NCI-H128 (cell line): ENCODE measurements at regions not wholly inside any gene's neighbourhood (a gene's known extent, or its start where the extent isn't known, plus 50 kb on each side); places are given as distances from the start of the nearest gene placed in this dataset.
"Not testable (repeated sequence)": the region's sequence is repeated elsewhere in the genome, so short reads cannot be mapped to it uniquely, and the experiment has no call there.

Experiments
- DNase-seq: peaks from one replicate; lab custom pipeline; 2025; ENCODE audit not compliant: unreplicated experiment; lab: John Stamatoyannopoulos, UW

DNA sequence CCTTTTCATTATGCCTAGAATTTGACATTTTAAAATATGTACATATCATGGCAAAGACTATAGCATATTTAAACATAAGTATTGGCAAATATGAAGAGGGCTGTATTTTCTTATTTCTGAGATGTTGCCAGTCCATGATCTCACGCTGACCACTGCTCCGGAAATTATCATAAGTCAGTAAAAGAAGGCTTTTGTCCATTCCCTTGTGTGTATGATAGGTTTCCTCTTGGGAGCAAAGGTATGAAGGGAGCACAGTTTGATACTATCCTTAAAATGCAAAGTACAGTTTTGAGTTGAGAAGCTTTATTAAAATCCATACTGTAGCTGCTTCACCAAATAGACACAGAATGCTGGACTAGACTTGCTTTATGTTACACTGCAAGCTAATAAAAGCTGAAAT, 52.6 kb upstream of the AGA start:
- DNase-seq, result no peak

DNA sequence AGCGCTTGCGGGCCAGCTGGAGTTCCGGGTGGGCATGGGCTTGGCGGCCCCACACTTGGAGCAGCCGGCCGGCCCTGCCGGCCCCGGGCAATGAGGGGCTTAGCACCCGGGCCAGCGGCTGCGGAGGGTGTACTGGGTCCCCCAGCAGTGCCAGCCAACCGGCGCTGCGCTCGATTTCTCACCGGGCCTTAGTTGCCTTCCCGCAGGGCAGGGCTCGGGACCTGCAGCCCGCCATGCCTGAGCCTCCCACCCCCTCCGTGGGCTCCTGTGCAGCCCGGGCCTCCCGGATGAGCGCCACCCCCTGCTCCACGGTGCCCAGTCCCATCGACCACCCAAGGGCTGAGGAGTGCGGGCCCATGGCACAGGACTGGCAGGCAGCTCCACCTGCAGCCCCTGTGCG, 53.4 kb upstream of the AGA start:
- not testable (repeated sequence) for DNase-seq

- no peak for DNase-seq
These were observed 57.3 kb upstream of the AGA start for GRCh38 chr4:177499537-177499936.

DNA sequence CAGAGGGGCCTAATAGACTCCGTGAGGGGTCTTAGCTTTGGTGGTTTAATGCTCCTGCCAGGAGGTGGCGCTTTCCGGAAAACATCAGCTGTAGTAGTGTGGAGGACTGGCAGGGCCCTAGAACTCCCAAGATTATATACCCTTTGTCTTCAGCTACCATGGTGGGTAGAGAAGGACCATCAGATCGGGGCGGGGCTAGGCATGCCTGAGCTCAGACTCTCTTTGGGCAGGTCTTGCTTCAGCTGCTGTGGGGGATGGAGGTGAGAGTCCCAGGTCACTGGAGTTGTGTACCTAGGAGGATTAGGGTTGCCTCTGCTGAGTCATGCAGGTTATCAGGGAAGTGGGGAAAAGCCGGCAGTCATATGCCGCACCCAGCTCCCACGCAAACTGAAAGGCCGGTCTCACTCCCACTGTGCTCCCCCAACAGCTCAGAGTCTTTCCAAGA, 63.0 kb upstream of the AGA start:
- no peak for DNase-seq

DNA sequence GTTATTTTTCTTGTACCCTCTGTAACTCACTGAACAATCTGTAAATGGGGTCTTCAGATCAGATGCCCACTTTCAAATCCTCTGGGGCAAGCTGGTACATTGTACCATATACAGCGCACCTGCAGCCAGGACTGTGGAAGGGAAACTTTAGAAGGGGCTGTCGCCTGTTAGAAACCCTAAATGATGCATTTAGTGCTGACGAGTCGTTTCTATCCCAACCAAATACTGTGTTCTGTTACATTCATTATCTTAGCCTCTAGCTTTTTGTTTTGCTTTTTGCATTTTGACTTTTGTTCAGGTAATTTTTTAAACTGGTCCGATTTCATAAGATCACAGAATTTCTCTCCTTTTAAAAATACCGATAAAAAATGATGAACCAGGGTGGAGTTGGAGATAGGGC, 66.4 kb upstream of the AGA start:
- DNase-seq, result no peak

GRCh38 chr4:177509226-177509745, 67.0 kb upstream of the AGA start:
- DNase-seq, result no peak

- no peak for DNase-seq
These were observed 69.4 kb upstream of the AGA start for GRCh38 chr4:177511611-177512010.

DNA sequence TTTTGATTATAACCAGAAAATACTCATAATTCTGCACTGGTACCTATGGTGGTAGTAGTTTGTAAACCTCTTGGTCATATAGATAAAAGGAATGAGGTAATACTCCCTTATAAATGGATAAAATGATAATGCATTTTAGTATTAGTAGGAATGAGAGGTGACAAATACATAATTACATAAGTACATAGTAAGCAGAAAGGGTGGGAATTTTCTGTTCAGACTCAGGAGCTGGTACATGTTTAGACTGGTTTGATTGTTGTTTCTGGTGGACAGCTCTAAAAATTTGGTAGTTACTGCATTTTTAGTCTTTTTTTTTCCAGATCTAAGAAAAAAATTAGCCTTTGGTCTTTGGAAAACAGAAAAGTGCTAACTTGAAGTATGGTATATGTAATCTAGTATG, 70.4 kb upstream of the AGA start:
- DNase-seq, result no peak

GRCh38 chr4:177517862-177518261, 75.6 kb upstream of the AGA start:
- DNase-seq, result no peak

DNA sequence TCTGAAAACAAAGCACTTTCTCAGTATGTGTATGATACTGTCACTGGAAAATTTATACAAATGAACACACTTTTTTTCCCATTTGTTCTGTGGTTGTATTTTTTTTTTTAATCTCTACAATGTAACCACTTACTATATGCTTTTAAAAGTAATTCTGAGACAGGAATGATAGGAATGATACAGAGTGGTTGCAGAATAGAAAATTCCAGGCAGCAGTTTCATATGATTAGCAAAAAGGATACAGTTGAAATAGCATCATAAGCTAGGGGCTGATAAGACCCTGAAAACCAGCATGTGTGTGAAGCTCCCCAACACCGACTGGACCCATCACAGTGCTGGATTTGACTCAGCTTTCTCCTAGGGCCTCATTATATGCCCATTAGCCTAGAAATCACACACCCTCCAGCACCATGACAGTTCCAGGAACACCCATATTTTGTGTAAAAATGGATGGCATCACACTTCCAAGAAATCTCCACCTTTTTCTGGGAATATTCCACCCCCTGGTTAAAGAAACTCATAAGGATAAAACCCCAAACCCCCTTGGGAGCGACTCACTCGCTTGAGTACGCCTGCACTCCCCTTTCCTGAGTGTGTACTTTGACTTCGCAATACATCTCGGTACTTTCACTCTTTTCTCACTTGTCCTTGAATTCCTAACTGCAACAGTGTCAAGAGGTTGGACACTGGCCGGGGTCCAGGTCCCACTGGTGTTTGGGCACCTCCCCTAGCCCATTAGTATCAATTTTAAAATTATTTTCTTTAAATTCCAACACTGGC, 77.4 kb upstream of the AGA start:
- no peak for DNase-seq

DNA sequence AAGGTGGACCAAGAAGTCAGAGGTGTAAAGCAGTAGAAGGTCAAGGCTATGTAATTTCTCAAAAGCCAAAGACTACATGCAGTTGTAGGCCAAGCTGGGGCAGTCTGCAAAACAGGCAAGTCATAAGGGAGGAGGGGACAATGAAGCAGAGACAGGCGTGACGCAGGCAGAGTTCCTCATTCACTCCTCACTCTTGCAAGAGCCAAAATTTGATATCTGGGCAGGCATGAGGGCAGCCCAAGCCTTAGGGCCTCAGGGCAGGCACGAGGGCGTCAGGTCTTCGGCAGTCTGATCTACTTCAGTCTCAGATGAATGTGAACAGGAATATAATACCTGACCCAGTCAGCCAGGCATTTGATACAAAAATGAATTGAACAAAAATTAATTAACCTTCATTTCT, 86.4 kb upstream of the AGA start:
- no peak for DNase-seq

DNA sequence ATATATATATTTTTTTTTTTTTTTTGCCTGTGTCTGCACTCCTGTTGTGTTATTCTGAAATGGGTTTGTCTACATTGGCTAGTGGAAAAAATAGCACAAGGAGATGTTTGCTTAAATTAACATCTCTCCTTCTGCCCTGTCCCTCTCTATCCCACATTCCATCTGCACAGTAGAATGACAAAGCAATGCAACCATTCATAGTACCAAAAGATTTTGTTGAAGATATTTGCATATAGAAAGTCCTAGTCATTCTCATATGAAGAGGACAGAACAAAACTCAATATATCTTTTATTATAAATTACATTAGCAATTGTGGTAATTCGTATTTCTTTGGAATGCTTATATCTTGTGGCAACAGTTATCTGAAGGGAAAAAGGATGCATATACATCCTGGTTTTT, 88.3 kb upstream of the AGA start:
- DNase-seq, result no peak

GRCh38 chr4:177532358-177532757, 90.1 kb upstream of the AGA start:
- DNase-seq, result no peak

DNA sequence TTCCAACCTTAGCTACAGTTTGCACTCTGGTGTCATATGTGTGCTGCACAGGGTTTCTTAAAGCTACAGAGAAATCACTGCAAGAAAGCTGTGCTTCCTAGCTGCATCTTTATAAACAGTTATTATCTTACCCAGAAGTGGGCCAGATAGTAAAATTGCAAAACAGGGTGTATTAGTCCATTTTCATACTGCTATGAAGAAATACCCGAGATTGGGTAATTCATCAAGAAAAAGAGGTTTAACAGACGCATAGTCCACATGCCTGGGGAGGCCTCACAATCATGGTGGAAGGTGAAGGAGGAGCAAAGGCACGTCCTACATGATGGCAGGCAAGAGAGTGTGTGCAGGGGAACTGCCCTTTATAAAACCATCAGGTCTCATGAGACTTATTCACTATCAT, 92.6 kb upstream of the AGA start:
- not testable (repeated sequence) for DNase-seq

DNA sequence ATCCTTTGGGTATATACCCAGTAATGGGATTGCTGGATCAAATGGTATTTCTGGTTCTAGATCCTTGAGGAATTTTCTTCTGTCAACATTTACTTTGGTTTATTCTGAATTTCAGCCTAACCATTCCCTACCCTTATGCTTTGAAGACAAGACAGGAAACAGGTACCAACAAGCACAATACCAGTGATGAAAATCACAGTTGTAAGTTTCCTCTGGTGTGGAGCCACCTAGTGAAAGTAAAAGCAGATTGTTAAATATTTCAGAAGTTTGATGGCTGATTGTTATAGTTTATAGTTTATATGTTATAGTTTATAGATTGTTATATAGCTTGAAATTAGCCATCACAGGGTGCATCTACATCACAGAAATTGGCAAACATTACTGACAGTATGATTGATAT, 104.5 kb upstream of the AGA start:
- DNase-seq, result no peak

- no peak for DNase-seq
These were observed 105.7 kb upstream of the AGA start for GRCh38 chr4:177547985-177548384.

DNA sequence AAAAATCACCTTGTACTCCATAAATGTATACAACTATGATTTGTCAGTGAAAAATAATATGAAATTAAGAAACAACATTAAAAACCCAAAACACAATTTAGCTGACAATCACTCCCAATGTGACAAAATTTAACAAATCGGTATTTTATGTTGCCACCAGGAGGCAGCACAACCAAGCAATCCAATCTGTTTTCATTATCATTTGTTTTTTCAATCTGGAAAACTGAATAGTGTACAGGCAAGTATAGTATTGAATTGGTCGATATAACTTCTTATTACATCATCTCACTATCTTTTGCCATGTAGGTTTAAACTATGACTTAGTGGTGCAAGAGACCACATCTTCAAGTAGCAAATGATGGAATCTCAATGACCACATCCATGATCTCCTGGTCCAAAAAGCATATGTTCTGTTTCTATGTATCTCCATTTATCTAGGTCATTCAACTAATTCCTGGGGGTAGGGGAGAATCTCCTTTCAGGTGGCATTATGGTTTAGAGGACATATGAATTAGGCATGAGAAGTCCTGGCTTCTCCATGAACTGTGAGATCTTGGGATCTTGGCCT, 112.9 kb upstream of the AGA start:
- no peak for DNase-seq

GRCh38 chr4:177557416-177557815, 115.2 kb upstream of the AGA start:
- no peak for DNase-seq

DNA sequence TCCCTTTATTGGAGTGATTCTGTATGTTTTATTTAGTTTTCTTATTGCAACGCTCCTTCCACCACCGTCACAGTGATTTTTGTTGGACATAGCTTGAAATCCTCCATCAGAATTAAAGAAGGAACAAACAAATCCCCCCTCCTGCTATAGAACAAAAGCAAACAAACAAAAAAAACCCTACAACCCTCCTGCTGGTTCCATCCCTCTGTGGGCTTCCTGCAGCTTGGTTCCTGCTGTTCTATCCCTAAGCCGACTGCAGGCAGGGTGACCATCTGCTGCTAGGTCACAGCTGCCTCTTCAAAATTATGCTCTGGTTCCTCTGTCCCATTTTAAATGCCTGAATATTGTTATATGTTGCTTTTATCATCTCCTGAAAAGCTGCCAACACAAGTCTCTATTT, 116.8 kb upstream of the AGA start:
- no peak for DNase-seq

DNA sequence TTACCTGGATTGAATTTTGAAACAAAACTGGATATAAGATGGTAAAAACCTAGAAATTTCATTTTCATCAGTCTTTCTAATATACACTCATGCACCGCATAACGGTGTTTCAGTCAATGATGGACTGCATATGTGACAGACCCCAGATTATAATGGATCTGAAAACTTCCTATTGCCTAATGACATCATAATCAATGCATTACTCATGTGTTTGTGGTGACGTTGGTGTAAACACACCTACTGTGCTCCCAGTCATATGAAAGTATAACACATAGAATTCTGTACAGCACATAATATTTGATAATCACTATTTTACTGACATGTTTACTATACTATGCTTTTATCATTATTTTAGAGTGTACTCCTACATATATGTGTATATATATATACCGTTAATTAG, 119.9 kb upstream of the AGA start:
- no peak for DNase-seq

- no peak for DNase-seq
These were observed 120.6 kb upstream of the AGA start for GRCh38 chr4:177562859-177563258.

DNA sequence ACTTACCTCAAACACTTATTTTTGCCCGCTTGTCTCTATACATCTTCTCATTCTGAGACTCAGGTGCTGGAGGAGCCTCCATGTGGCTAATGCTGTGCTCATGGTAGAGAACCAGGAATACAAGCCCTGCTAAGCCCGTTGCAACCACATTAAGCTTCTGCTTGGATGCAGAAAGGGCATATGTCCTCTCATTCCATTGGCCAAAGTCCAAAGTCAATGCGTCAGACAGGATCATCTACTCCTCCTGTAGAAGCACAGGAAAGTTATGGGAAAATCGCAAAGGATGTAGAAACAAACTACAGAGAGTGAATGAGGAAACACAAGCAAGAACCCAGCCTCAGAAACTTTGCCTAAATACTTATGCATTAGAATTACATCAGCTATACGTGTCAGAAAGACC, 124.5 kb upstream of the AGA start:
- DNase-seq, result no peak

GRCh38 chr4:177568931-177569330, 126.7 kb upstream of the AGA start:
- DNase-seq, result no peak
